ENCODE measurements at regions not wholly inside any gene's neighbourhood (a gene's known extent, or its start where the extent isn't known, plus 50 kb on each side); places are given as distances from the start of the nearest gene placed in this dataset.

GRCh38 chr14:37707716-37708115 lies 112.3 kb downstream of the TTC6 start:
- intact Hi-C loops (cut with micrococcal nuclease; ENCODE audit: unreplicated experiment): loop anchor here (10.0 kb wide), 1 partner anchor 463 kb away; no protein-coding TSS in a partner anchor
- Histone ChIP-seq H3K9me3 (ENCODE audit: low read depth, low read length, poor library complexity, severe bottlenecking) (no peaks in the 10 kb centered on the region), H3K27me3 (replicated peaks; ENCODE audit: insufficient read depth, low read depth, low read length, poor library complexity) (no peaks in the 10 kb centered on the region), H3K4me3 (ENCODE audit: low read depth, low read length, poor library complexity, severe bottlenecking) (no peak overlapping the region), H3K36me3 (ENCODE audit: insufficient read depth, low read length, poor library complexity, severe bottlenecking) (no peaks in the 10 kb centered on the region), H3K4me1 (ENCODE audit: insufficient read depth, low read length, poor library complexity, severe bottlenecking) (no peaks in the 10 kb centered on the region), H3K27ac (ENCODE audit: low read depth, low read length, poor library complexity, severe bottlenecking) (no peak overlapping the region)
- no peak for TF ChIP-seq CTCF (conservative IDR thresholded peaks at IDR 0.05; ENCODE audit: low read depth, low read length)
- no peak for TF ChIP-seq EZH2 (IDR thresholded peaks at IDR 0.05; ENCODE audit: borderline replicate concordance, low read depth, low read length, poor library complexity, severe bottlenecking)
- no peak for DNase-seq (ENCODE audit: low spot score)
- POLR2A ChIA-PET (ENCODE audit: low non-redundant PET): no interaction called here
- no TSS peak for BruUV-seq (replicated peaks)
- CTCF ChIA-PET: no interaction called here

- TF ChIP-seq CTCF (conservative IDR thresholded peaks at IDR 0.05; ENCODE audit: low read depth, low read length) (no peak), EZH2 (IDR thresholded peaks at IDR 0.05; ENCODE audit: borderline replicate concordance, low read depth, low read length, poor library complexity, severe bottlenecking) (no peak)
- Histone ChIP-seq H3K9me3 (ENCODE audit: low read depth, low read length, poor library complexity, severe bottlenecking) (no peaks in the 10 kb centered on the region), H3K27me3 (replicated peaks; ENCODE audit: insufficient read depth, low read depth, low read length, poor library complexity) (no peaks in the 10 kb centered on the region), H3K4me3 (ENCODE audit: low read depth, low read length, poor library complexity, severe bottlenecking) (no peak overlapping the region), H3K36me3 (ENCODE audit: insufficient read depth, low read length, poor library complexity, severe bottlenecking) (no peaks in the 10 kb centered on the region), H3K27ac (ENCODE audit: low read depth, low read length, poor library complexity, severe bottlenecking) (no peak overlapping the region), H3K4me1 (ENCODE audit: insufficient read depth, low read length, poor library complexity, severe bottlenecking) (no peaks in the 10 kb centered on the region)
- DNase-seq (ENCODE audit: low spot score): no peak
- POLR2A ChIA-PET (ENCODE audit: low non-redundant PET): no interaction called here
- intact Hi-C loops (cut with micrococcal nuclease; ENCODE audit: unreplicated experiment): loop anchor here (10.0 kb wide), 1 partner anchor 464 kb away; no protein-coding TSS in a partner anchor
- CTCF ChIA-PET: interaction anchor here (1.9 kb wide), 1 partner anchor 167 kb away, joined by 13 read pairs; no protein-coding TSS in a partner anchor
- BruUV-seq (replicated peaks): no TSS peak
Observed at GRCh38 chr14:37708481-37708880, 113.1 kb downstream of the TTC6 start.

- intact Hi-C loops (cut with micrococcal nuclease; ENCODE audit: unreplicated experiment): loop anchor here (2.0 to 10.0 kb wide), 2 partner anchors 165 to 465 kb away; no protein-coding TSS in a partner anchor
- no peak overlapping the region for H3K27ac ChIP-seq (ENCODE audit: low read depth, low read length, poor library complexity, severe bottlenecking)
- no peaks in the 10 kb centered on the region for H3K4me1 ChIP-seq (ENCODE audit: insufficient read depth, low read length, poor library complexity, severe bottlenecking)
- DNase-seq (ENCODE audit: low spot score): peak; percentile 12
- no peaks in the 10 kb centered on the region for H3K27me3 ChIP-seq (replicated peaks; ENCODE audit: insufficient read depth, low read depth, low read length, poor library complexity)
- H3K4me3 ChIP-seq (ENCODE audit: low read depth, low read length, poor library complexity, severe bottlenecking): no peak overlapping the region
- CTCF ChIA-PET: interaction anchor here (0.7 to 1.9 kb wide), 7 partner anchors 9 to 1619 kb away, joined by 4 to 13 read pairs (median 6); no protein-coding TSS in a partner anchor
- TF ChIP-seq CTCF (conservative IDR thresholded peaks at IDR 0.05; ENCODE audit: low read depth, low read length) (peak; percentile 57), EZH2 (IDR thresholded peaks at IDR 0.05; ENCODE audit: borderline replicate concordance, low read depth, low read length, poor library complexity, severe bottlenecking) (no peak)
- POLR2A ChIA-PET (ENCODE audit: low non-redundant PET): no interaction called here
- BruUV-seq (replicated peaks): no TSS peak
- H3K36me3 ChIP-seq (ENCODE audit: insufficient read depth, low read length, poor library complexity, severe bottlenecking): no peaks in the 10 kb centered on the region
- H3K9me3 ChIP-seq (ENCODE audit: low read depth, low read length, poor library complexity, severe bottlenecking): no peaks in the 10 kb centered on the region
Observed at GRCh38 chr14:37709419-37710195, 114.2 kb downstream of the TTC6 start.
